GM19468 (cell line): ENCODE measurements at regions not wholly inside any gene's neighbourhood (a gene's known extent, or its start where the extent isn't known, plus 50 kb on each side); places are given as distances from the start of the nearest gene placed in this dataset.

ENCODE experiments used
- ATAC-seq: cut with Tn5 transposase; IDR thresholded peaks from one replicate; pipeline ENCODE4 v1.9.1; 2021; ENCODE audit warnings: mild to moderate bottlenecking, moderate library complexity, moderate number of reproducible peaks; ENCODE audit not compliant: unreplicated experiment; ENCODE audit errors: extremely low read depth

- no peak for ATAC-seq
These were observed 241.9 kb downstream of the CD83 start for GRCh38 chr6:14359438-14359837.

- no peak for ATAC-seq
These were observed 243.0 kb downstream of the CD83 start for GRCh38 chr6:14360565-14360964.

- ATAC-seq: no peak
These were observed 243.7 kb downstream of the CD83 start for GRCh38 chr6:14361297-14361696.

GRCh38 chr6:14361956-14362587 is 244.5 kb downstream of the CD83 start:
- no peak for ATAC-seq

- ATAC-seq: no peak
These were observed 246.8 kb downstream of the CD83 start for GRCh38 chr6:14364370-14364769.

GRCh38 chr6:14365393-14365792 is 247.8 kb downstream of the CD83 start:
- no peak for ATAC-seq

GRCh38 chr6:14366315-14366714 is 248.7 kb downstream of the CD83 start:
- ATAC-seq: no peak

- no peak for ATAC-seq
These were observed 249.3 kb downstream of the CD83 start for GRCh38 chr6:14366872-14367271.

- ATAC-seq: no peak
These were observed 249.7 kb downstream of the CD83 start for GRCh38 chr6:14367296-14367695.

- no peak for ATAC-seq
These were observed 252.1 kb downstream of the CD83 start for GRCh38 chr6:14369717-14370116.

GRCh38 chr6:14371530-14371929 is 254.0 kb downstream of the CD83 start:
- no peak for ATAC-seq

GRCh38 chr6:14372734-14373489 is 255.3 kb downstream of the CD83 start:
- ATAC-seq: no peak

- ATAC-seq: no peak
These were observed 256.3 kb downstream of the CD83 start for GRCh38 chr6:14373648-14374437.

GRCh38 chr6:14375930-14376329 is 258.4 kb downstream of the CD83 start:
- no peak for ATAC-seq

- ATAC-seq: no peak
These were observed 262.0 kb downstream of the CD83 start for GRCh38 chr6:14379568-14379967.

- ATAC-seq: no peak
These were observed 262.7 kb downstream of the CD83 start for GRCh38 chr6:14380086-14380820.

GRCh38 chr6:14380901-14381828 is 263.6 kb downstream of the CD83 start:
- no peak for ATAC-seq

- ATAC-seq: no peak
These were observed 264.5 kb downstream of the CD83 start for GRCh38 chr6:14381829-14382677.
